Mucosa of descending colon (tissue), 3 donors: ENCODE measurements at regions not wholly inside any gene's neighbourhood (a gene's known extent, or its start where the extent isn't known, plus 50 kb on each side); places are given as distances from the start of the nearest gene placed in this dataset.

Source experiments
- ATAC-seq: fragments of 200-7000 bp; cut with Tn5 transposase; one replicate; pipeline ENCODE4 v1.9.1; 2020; ENCODE audit warnings: mild to moderate bottlenecking, moderate library complexity
- DNase-seq, 3 donors: peaks; one replicate each; pipeline ENCODE4 v3.0.0-alpha.2; 2020
- H3K36me3 ChIP-seq: fragments of 200-600 bp; one replicate; pipeline ENCODE4 v1.8.0; 2021; ENCODE audit warnings: low read depth, mild to moderate bottlenecking
- H3K4me1 ChIP-seq: fragments of 200-600 bp; one replicate; pipeline ENCODE4 v1.8.0; 2021; ENCODE audit warnings: low read depth, mild to moderate bottlenecking
- H3K4me3 ChIP-seq: fragments of 200-600 bp; one replicate; pipeline ENCODE4 v1.8.0; 2021; ENCODE audit warnings: mild to moderate bottlenecking
- H3K9me3 ChIP-seq: fragments of 200-600 bp; one replicate; pipeline ENCODE4 v1.8.0; 2021; ENCODE audit warnings: mild to moderate bottlenecking
- intact Hi-C, 2 donors: fragments of 100-400 bp; cut with DNase I in 1 of 2; cut with micrococcal nuclease in 1 of 2; formaldehyde crosslinking; loops; one replicate each; pipeline versions ENCODE4 v1.11.0 to v1.11.1; 2022; cut with DNase I, micrococcal nuclease
- TF ChIP-seq, protein P1 (sequence below): fragments of 200-600 bp; IDR thresholded peaks from one replicate; pipeline ENCODE4 v1.8.0; 2022; ENCODE audit warnings: antibody characterized with exemption, mild to moderate bottlenecking
- donor health status: DM: no; HTN: no; CAD: no; lungs with moderate emphysema.
- donor health status: DM: no; HTN: no; CAD: no.
- donor health status: DM: no; HTN: yes; CAD: no.

DNA sequence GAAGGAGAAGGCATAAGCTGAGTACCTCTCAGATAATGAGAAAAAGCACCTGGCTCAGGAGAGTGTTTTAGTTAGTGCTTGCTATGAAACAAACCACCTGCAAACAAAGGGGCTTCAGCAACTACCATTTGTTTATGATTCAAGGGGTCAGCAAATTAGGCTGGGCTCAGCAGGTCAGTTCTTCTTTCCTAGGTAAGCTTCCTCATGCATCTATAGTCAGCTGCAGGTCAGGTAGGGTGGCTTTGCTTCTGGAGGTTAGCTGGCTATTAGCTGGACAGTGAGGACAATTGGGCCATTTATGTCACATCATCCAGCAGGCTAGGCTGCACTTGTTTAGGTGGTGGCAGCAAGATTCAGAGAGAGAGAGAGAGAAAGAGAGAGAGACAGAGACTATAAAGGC, 185.5 kb downstream of the EMX2 start:
- intact Hi-C loops = no loop called here
- Histone ChIP-seq H3K4me1 (no peaks in the 10 kb centered on the region), H3K9me3 (no peaks in the 10 kb centered on the region), H3K36me3 (no peaks in the 10 kb centered on the region), H3K4me3 (no peak overlapping the region)
- DNase-seq = no peak
- no peak for ATAC-seq
- TF ChIP-seq, protein P1, sequence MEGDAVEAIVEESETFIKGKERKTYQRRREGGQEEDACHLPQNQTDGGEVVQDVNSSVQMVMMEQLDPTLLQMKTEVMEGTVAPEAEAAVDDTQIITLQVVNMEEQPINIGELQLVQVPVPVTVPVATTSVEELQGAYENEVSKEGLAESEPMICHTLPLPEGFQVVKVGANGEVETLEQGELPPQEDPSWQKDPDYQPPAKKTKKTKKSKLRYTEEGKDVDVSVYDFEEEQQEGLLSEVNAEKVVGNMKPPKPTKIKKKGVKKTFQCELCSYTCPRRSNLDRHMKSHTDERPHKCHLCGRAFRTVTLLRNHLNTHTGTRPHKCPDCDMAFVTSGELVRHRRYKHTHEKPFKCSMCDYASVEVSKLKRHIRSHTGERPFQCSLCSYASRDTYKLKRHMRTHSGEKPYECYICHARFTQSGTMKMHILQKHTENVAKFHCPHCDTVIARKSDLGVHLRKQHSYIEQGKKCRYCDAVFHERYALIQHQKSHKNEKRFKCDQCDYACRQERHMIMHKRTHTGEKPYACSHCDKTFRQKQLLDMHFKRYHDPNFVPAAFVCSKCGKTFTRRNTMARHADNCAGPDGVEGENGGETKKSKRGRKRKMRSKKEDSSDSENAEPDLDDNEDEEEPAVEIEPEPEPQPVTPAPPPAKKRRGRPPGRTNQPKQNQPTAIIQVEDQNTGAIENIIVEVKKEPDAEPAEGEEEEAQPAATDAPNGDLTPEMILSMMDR = no peak

DNA sequence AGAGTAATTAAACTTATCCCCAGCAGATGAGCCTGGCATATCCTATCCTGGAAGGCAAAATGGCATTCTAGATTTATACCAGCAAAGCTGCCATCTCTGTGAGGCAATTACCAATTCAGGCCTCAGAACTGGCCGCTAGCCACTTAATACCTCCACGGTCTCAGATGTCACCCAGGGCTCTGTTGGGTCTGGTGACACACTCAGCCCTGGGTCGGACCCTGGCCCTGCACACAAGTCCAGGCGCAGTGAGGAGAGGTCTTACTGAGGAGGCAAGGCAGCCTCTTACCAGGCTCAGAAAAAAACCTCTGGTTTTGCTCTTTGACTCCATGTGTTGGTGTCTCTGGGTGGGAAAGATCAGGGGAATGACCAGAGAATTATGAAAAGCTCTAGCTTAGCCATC, 186.6 kb downstream of the EMX2 start:
- TF ChIP-seq, protein P1 = no peak
- H3K36me3 ChIP-seq = no peaks in the 10 kb centered on the region
- intact Hi-C loops = no loop called here
- H3K4me3 ChIP-seq = no peak overlapping the region
- DNase-seq = no peak
- no peak for ATAC-seq
- H3K9me3 ChIP-seq = no peaks in the 10 kb centered on the region
- no peaks in the 10 kb centered on the region for H3K4me1 ChIP-seq

DNA sequence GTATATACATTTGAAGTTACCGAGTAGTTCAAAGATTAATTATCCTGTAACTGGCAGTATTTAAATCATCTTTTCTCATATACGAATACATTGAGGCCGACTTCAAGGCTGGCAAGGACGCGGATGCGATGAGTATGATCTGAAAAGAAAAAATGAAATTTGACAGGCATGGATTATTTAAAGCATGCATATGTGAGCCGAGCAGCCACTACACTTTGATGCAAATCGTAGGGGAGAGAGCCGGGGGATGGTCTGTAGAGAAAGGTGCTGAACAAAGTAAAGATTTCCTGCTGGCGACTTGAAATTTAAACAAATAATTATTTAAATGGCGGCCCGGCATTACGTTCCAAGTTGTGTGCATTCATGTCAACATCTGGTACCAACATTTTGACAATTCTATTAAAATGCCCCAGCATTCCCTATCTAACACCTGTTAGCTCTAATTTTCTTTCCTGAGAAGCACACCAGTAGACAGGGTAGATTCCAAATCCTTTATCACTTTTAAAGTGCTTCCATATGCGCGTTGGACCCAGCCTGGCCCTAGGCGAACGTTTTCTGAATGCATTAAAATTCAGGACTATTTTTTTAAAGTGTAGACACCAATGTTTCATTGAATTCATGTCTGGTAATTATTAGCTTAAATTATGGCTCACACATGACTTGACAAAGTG, 188.7 kb downstream of the EMX2 start:
- Histone ChIP-seq H3K4me3 (no peak overlapping the region), H3K9me3 (no peaks in the 10 kb centered on the region), H3K4me1 (no peaks in the 10 kb centered on the region), H3K36me3 (no peaks in the 10 kb centered on the region)
- ATAC-seq (no peak), DNase-seq (no peak)
- intact Hi-C loops = no loop called here
- TF ChIP-seq, protein P1 = no peak

DNA sequence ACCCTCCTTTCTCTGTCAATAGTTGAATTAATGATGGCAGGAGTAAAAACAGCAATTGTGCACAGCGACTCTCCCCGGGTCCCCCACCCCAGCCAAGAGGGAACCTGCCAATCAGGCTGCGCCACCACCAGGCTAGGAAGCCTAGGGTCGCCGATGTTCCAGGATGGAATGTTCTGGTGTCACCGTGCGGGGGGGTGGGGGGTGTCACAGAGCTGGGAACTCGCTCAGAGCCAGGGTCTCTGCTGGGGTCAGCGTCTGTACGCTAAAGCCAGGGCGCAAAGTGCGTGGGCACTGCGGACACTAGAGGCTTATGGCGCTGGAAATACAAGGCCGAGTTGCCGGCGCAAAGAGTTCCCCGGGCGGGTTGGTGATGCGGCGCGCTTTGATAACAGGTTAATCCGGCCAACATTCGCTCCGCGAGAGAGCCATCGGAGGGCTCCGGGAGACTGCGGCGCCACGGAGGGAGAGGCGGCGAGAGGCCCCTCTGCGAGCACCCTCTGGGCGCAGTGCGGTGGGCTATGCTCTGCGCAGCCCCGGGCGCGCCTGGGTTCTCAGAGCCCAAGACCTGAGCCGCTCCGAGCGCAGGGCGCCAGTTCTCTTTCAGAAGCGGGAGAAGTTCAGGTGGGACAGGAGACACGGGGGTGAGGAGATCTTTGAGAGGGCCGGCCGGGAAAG, 192.3 kb downstream of the EMX2 start:
- Histone ChIP-seq H3K4me3 (no peak overlapping the region), H3K4me1 (no peaks in the 10 kb centered on the region), H3K9me3 (no peaks in the 10 kb centered on the region), H3K36me3 (no peaks in the 10 kb centered on the region)
- TF ChIP-seq, protein P1 = no peak
- ATAC-seq (no peak), DNase-seq (no peak)
- intact Hi-C loops = no loop called here

DNA sequence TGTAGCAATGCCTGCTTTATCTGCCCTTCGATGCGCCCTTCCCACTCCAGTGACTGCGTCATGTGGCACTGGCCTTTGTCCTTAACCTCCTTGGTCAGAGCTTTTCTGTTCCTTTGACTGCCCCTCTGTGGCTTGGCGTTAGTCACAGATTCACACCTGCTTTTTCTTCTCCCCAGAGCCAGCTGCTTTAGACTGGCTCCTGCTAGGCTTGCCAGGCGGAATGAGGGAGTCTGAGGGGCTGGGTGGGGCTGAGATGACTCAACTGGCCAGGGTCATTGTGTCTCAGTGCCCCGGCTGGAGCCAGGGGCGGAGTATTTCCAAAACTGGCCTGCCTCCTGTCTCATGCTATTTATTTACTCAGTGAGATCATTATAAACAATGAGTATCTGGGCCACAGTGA, 194.1 kb downstream of the EMX2 start:
- TF ChIP-seq, protein P1 = no peak

More for the DNA sequence above, 194.1 kb downstream of the EMX2 start:
- Histone ChIP-seq H3K4me1 (no peaks in the 10 kb centered on the region), H3K36me3 (no peaks in the 10 kb centered on the region), H3K4me3 (no peak overlapping the region), H3K9me3 (no peaks in the 10 kb centered on the region)
- intact Hi-C loops = no loop called here
- ATAC-seq (no peak), DNase-seq (no peak)
